ENCODE measurements at regions not wholly inside any gene's neighbourhood (a gene's known extent, or its start where the extent isn't known, plus 50 kb on each side); places are given as distances from the start of the nearest gene placed in this dataset.

DNA sequence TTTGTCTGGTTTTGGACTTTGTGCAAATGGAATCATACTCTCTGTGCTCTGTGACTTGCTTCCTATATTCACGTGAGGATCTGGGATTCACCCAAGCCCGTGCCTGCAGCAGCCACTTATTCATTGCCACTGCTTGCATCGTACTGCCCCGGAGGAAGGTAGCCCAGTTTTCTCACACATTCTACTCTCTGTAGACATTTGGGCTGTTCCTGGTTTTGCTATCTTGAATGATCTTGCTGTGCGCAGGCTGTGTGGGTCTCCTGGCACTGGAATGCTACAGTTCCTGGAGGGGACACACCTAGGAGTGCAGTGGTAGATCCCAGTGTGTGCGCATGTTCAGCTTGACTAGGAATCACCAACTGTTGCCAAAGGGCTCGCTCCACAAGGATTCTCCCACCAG, 99.2 kb upstream of the BOD1 start:
- peak; percentile 31 for DNase-seq (ENCODE audit: low read depth)
- TF ChIP-seq CTCF (IDR thresholded peaks at IDR 0.05; ENCODE audit: insufficient read depth, low read length), result no peak
- H3K4me3 ChIP-seq (ENCODE audit: low read depth, low read length), result no peak overlapping the region

DNA sequence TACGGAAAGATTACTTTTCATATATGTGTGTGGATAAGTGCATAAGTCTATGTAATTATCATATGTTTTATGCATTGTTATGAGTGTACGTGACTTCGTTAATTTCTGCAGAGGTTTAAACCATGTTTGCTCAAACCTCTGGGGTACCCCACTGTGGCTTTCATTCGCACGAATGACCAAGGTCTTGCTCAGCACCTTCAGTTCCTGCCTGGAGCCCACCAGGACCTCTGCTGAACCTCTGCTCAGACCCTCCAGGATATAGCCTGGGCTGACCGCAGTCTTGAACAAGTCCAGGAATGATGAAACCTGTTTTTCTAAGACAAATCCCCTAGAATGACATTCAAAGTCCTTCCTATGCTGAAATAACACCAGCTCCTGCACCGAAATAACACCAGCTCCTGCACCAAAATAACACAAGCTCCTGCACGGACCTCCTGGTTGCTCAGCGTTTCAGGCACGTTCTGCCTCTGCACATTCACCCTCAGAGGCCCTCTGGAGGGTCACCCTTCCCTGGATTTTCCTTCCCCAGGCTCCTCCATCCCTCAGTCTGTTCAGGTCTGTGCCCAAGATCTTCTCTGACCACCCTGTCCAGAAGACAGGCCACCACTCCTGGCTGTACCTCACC, 99.7 kb upstream of the BOD1 start:
- no peak overlapping the region for H3K4me3 ChIP-seq (ENCODE audit: low read depth, low read length)
- TF ChIP-seq CTCF (IDR thresholded peaks at IDR 0.05; ENCODE audit: insufficient read depth, low read length), result no peak
- DNase-seq (ENCODE audit: low read depth), result no peak

DNA sequence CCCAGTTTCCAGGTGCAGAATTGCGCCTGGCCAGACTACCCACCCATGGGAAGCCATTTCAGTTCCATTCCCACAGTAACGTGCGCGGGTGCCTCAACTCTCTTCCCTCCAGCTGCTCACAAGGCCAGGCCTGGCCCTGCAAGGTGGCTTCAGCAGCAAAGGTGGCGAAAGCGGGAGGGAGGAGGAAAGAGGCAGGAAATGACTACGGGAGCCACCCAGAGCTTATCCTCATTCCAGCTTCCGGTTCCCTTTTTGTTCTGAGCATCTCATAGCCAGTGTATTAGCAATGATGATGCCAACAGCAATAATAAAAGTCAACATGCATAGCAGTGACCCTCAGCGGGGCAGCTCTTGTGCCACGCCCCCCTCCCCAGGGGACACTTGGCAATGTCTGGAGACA, 101.5 kb upstream of the BOD1 start:
- no peak overlapping the region for H3K4me3 ChIP-seq (ENCODE audit: low read depth, low read length)
- no peak for TF ChIP-seq CTCF (IDR thresholded peaks at IDR 0.05; ENCODE audit: insufficient read depth, low read length)
- DNase-seq (ENCODE audit: low read depth), result no peak

DNA sequence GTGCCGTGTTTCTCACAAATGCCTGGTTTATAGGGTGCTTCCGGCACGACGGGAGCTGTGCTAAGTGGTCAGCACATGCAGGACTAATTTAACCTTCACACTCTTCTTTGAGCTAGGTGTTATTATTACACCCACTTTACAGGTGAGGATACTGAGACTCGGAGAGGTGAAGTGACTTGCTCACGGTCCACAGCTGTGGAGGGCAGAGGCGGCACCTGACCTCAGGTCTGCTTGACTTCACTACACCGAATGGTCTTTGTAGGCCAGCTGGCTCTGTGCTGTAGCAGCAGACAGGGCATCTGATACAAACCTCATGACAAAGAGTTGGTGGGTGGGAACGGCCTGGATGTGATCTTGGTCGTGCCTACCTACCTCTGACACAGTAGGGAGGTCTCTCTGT, 102.0 kb upstream of the BOD1 start:
- no peak for DNase-seq (ENCODE audit: low read depth)
- H3K4me3 ChIP-seq (ENCODE audit: low read depth, low read length), result no peak overlapping the region
- TF ChIP-seq CTCF (IDR thresholded peaks at IDR 0.05; ENCODE audit: insufficient read depth, low read length), result no peak

DNA sequence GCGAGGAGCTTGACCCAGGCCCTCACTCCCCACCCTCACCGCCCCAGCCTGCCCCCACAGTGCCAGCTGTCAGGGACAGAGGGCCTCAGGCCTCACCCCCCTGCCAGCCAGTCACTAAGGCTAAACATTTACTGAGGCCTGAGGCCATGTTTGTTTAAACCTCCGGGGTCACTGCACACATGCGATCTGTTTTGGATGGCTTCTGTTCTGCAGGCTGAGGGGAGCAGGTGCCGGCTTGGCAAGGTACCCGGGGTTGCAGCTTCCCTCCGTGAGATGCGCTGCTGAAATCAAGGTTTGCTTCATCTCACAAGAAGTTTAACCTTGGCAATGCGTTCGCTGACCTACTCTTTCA, 103.3 kb upstream of the BOD1 start:
- no peak overlapping the region for H3K4me3 ChIP-seq (ENCODE audit: low read depth, low read length)
- no peak for DNase-seq (ENCODE audit: low read depth)
- TF ChIP-seq CTCF (IDR thresholded peaks at IDR 0.05; ENCODE audit: insufficient read depth, low read length), result no peak

DNA sequence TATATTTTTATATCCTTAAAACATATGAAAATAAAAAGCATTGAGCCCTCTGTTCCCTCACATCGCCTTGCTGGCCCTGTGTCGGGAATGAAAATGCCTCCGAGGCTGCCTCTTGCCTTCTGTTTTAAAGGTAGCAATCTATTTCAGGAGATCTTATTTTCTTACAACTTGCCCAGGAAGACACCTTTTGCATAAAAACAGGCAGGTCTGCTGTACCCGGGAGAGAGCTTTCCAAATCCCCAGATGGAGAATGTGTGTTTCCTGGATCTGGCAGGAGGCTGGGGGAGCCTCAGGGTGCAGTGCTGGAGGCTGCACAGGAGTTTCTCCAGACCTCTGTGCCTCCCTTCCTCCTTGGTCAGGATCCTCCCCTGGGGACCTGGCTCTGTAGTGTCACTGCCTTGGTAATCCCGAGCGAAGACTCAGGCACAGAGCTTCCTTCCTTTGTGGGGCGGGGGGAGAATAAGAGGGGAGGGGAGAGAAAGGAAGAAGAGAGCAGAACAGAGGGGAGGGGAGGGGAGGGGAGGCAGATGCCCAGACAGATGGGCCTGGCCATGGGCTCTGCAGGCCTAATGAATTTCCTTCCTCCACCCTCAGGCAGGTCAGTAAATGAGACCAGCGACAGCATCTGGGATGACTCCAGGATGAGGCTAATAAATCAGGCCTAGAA, 104.0 kb upstream of the BOD1 start:
- TF ChIP-seq CTCF (IDR thresholded peaks at IDR 0.05; ENCODE audit: insufficient read depth, low read length), result no peak
- no peak for DNase-seq (ENCODE audit: low read depth)
- H3K4me3 ChIP-seq (ENCODE audit: low read depth, low read length), result no peak overlapping the region
